ENCODE measurements at regions not wholly inside any gene's neighbourhood (a gene's known extent, or its start where the extent isn't known, plus 50 kb on each side); places are given as distances from the start of the nearest gene placed in this dataset.
"Not testable (repeated sequence)": the region's sequence is repeated elsewhere in the genome, so short reads cannot be mapped to it uniquely, and the experiment has no call there.

GRCh38 chr16:8044796-8045195 is 545.5 kb downstream of the TMEM114 start:
- intact Hi-C loops (cut with micrococcal nuclease): no loop called here
- H3K36me3 Mint-ChIP-seq (ENCODE audit: low read depth): no peaks in the 10 kb centered on the region
- no peaks in the 10 kb centered on the region for H3K9me3 Mint-ChIP-seq
- CTCF ChIA-PET: no interaction called here
- no peaks in the 10 kb centered on the region for H3K27me3 Mint-ChIP-seq
- H3K4me1 Mint-ChIP-seq: no peaks in the 10 kb centered on the region
- ATAC-seq (ENCODE audit: low read depth) (no peak), DNase-seq (no peak)
- POLR2A ChIA-PET: no interaction called here
- H3K4me3 Mint-ChIP-seq: no peak overlapping the region
- no peak for TF ChIP-seq CTCF (IDR thresholded peaks at IDR 0.05)
- no peak overlapping the region for H3K27ac Mint-ChIP-seq

GRCh38 chr16:8032406-8032805 is 557.9 kb downstream of the TMEM114 start:
- no peaks in the 10 kb centered on the region for H3K27me3 Mint-ChIP-seq
- ChIA-PET POLR2A (no interaction called here), CTCF (no interaction called here)
- H3K4me1 Mint-ChIP-seq: no peaks in the 10 kb centered on the region
- H3K4me3 Mint-ChIP-seq: no peak overlapping the region
- intact Hi-C loops (cut with micrococcal nuclease): no loop called here
- ATAC-seq (ENCODE audit: low read depth) (no peak), DNase-seq (no peak)
- H3K36me3 Mint-ChIP-seq (ENCODE audit: low read depth): no peaks in the 10 kb centered on the region
- no peak overlapping the region for H3K27ac Mint-ChIP-seq
- peaks cover 15% of the 10 kb centered on the region for H3K9me3 Mint-ChIP-seq
- no peak for TF ChIP-seq CTCF (IDR thresholded peaks at IDR 0.05)

- ATAC-seq (ENCODE audit: low read depth); intact Hi-C loops (cut with micrococcal nuclease); H3K27ac Mint-ChIP-seq; H3K4me1 Mint-ChIP-seq; H3K36me3 Mint-ChIP-seq (ENCODE audit: low read depth); CTCF ChIA-PET; POLR2A ChIA-PET; H3K4me3 Mint-ChIP-seq; H3K27me3 Mint-ChIP-seq; DNase-seq: not testable (repeated sequence)
- H3K9me3 Mint-ChIP-seq: peaks cover 13% of the 10 kb centered on the region
These were observed 560.3 kb downstream of the TMEM114 start for GRCh38 chr16:8030004-8030403.

GRCh38 chr16:8026450-8026849 is 563.9 kb downstream of the TMEM114 start:
- no peak for TF ChIP-seq CTCF (IDR thresholded peaks at IDR 0.05)
- H3K27ac Mint-ChIP-seq: no peak overlapping the region
- POLR2A ChIA-PET: no interaction called here
- intact Hi-C loops (cut with micrococcal nuclease): no loop called here
- no peaks in the 10 kb centered on the region for H3K27me3 Mint-ChIP-seq
- no peak for ATAC-seq (ENCODE audit: low read depth)
- no peak overlapping the region for H3K4me3 Mint-ChIP-seq
- peaks cover 10% of the 10 kb centered on the region for H3K9me3 Mint-ChIP-seq
- no peaks in the 10 kb centered on the region for H3K36me3 Mint-ChIP-seq (ENCODE audit: low read depth)
- no peak for DNase-seq
- CTCF ChIA-PET: no interaction called here
- H3K4me1 Mint-ChIP-seq: no peaks in the 10 kb centered on the region

- DNase-seq: no peak
- H3K27me3 Mint-ChIP-seq: no peaks in the 10 kb centered on the region
- peaks cover 11% of the 10 kb centered on the region for H3K9me3 Mint-ChIP-seq
- POLR2A ChIA-PET: no interaction called here
- H3K4me3 Mint-ChIP-seq: no peak overlapping the region
- H3K36me3 Mint-ChIP-seq (ENCODE audit: low read depth): no peaks in the 10 kb centered on the region
- intact Hi-C loops (cut with micrococcal nuclease): no loop called here
- ATAC-seq (ENCODE audit: low read depth): no peak
- CTCF ChIA-PET: no interaction called here
- no peak overlapping the region for H3K27ac Mint-ChIP-seq
- TF ChIP-seq CTCF (IDR thresholded peaks at IDR 0.05): no peak
- H3K4me1 Mint-ChIP-seq: no peaks in the 10 kb centered on the region
These were observed 567.0 kb downstream of the TMEM114 start for GRCh38 chr16:8023326-8023725.

- intact Hi-C loops (cut with micrococcal nuclease): no loop called here
- Mint-ChIP-seq H3K36me3 (ENCODE audit: low read depth) (no peaks in the 10 kb centered on the region), H3K4me1 (no peaks in the 10 kb centered on the region), H3K27me3 (no peaks in the 10 kb centered on the region), H3K27ac (no peak overlapping the region), H3K4me3 (no peak overlapping the region), H3K9me3 (peaks cover 10% of the 10 kb centered on the region)
- DNase-seq (no peak), ATAC-seq (ENCODE audit: low read depth) (no peak)
- no peak for TF ChIP-seq CTCF (IDR thresholded peaks at IDR 0.05)
- POLR2A ChIA-PET: no interaction called here
- CTCF ChIA-PET: no interaction called here
These were observed 585.0 kb downstream of the TMEM114 start for GRCh38 chr16:8005096-8005860.

Measured in activated B cell treated with CpG ODN at 0.5 μM for 24 hours (primary cell).